ENCODE measurements at regions not wholly inside any gene's neighbourhood (a gene's known extent, or its start where the extent isn't known, plus 50 kb on each side); places are given as distances from the start of the nearest gene placed in this dataset.

GRCh38 chr13:40221131-40221459 is 445.3 kb downstream of the FOXO1 start:
- Mint-ChIP-seq H3K27ac (ENCODE audit: unreplicated experiment) (no peak overlapping the region), H3K4me3 (ENCODE audit: low read depth, unreplicated experiment) (no peak overlapping the region), H3K27me3 (ENCODE audit: unreplicated experiment) (no peaks in the 10 kb centered on the region), H3K36me3 (ENCODE audit: insufficient read depth, unreplicated experiment) (no peaks in the 10 kb centered on the region), H3K9me3 (ENCODE audit: low read depth, unreplicated experiment) (no peaks in the 10 kb centered on the region), H3K4me1 (ENCODE audit: low read depth, unreplicated experiment) (no peaks in the 10 kb centered on the region)
- intact Hi-C loops (cut with micrococcal nuclease; ENCODE audit: unreplicated experiment), result no loop called here
- CTCF ChIA-PET, result interaction anchor here (0.6 kb wide), 1 partner anchor 411 kb away, joined by 3 read pairs; no protein-coding TSS in a partner anchor
- no peak for TF ChIP-seq CTCF (IDR thresholded peaks at IDR 0.05; ENCODE audit: unreplicated experiment)
- no peak for DNase-seq
- no TSS peak for BruUV-seq (replicated peaks)

- TF ChIP-seq CTCF (IDR thresholded peaks at IDR 0.05; ENCODE audit: unreplicated experiment), result no peak
- H3K27ac Mint-ChIP-seq (ENCODE audit: unreplicated experiment), result no peak overlapping the region
- no peaks in the 10 kb centered on the region for H3K27me3 Mint-ChIP-seq (ENCODE audit: unreplicated experiment)
- no peak overlapping the region for H3K4me3 Mint-ChIP-seq (ENCODE audit: low read depth, unreplicated experiment)
- H3K9me3 Mint-ChIP-seq (ENCODE audit: low read depth, unreplicated experiment), result no peaks in the 10 kb centered on the region
- DNase-seq, result no peak
- intact Hi-C loops (cut with micrococcal nuclease; ENCODE audit: unreplicated experiment), result no loop called here
- CTCF ChIA-PET, result interaction anchor here (0.6 kb wide), 1 partner anchor 411 kb away, joined by 3 read pairs; no protein-coding TSS in a partner anchor
- H3K4me1 Mint-ChIP-seq (ENCODE audit: low read depth, unreplicated experiment), result no peaks in the 10 kb centered on the region
- no peaks in the 10 kb centered on the region for H3K36me3 Mint-ChIP-seq (ENCODE audit: insufficient read depth, unreplicated experiment)
- BruUV-seq (replicated peaks), result no TSS peak
These were observed 444.8 kb downstream of the FOXO1 start for GRCh38 chr13:40221460-40222201.

GRCh38 chr13:40223585-40223984 is 442.9 kb downstream of the FOXO1 start:
- CTCF ChIA-PET, result no interaction called here
- H3K27ac Mint-ChIP-seq (ENCODE audit: unreplicated experiment), result no peak overlapping the region
- H3K4me3 Mint-ChIP-seq (ENCODE audit: low read depth, unreplicated experiment), result no peak overlapping the region
- intact Hi-C loops (cut with micrococcal nuclease; ENCODE audit: unreplicated experiment), result no loop called here
- TF ChIP-seq CTCF (IDR thresholded peaks at IDR 0.05; ENCODE audit: unreplicated experiment), result no peak
- no TSS peak for BruUV-seq (replicated peaks)
- no peaks in the 10 kb centered on the region for H3K4me1 Mint-ChIP-seq (ENCODE audit: low read depth, unreplicated experiment)
- no peaks in the 10 kb centered on the region for H3K9me3 Mint-ChIP-seq (ENCODE audit: low read depth, unreplicated experiment)
- no peaks in the 10 kb centered on the region for H3K36me3 Mint-ChIP-seq (ENCODE audit: insufficient read depth, unreplicated experiment)
- H3K27me3 Mint-ChIP-seq (ENCODE audit: unreplicated experiment), result no peaks in the 10 kb centered on the region
- DNase-seq, result no peak

- peaks cover 3% of the 10 kb centered on the region for H3K9me3 Mint-ChIP-seq (ENCODE audit: low read depth, unreplicated experiment)
- BruUV-seq (replicated peaks), result no TSS peak
- TF ChIP-seq CTCF (IDR thresholded peaks at IDR 0.05; ENCODE audit: unreplicated experiment), result no peak
- no peaks in the 10 kb centered on the region for H3K36me3 Mint-ChIP-seq (ENCODE audit: insufficient read depth, unreplicated experiment)
- H3K27ac Mint-ChIP-seq (ENCODE audit: unreplicated experiment), result no peak overlapping the region
- intact Hi-C loops (cut with micrococcal nuclease; ENCODE audit: unreplicated experiment), result no loop called here
- no peak for DNase-seq
- H3K4me3 Mint-ChIP-seq (ENCODE audit: low read depth, unreplicated experiment), result no peak overlapping the region
- H3K27me3 Mint-ChIP-seq (ENCODE audit: unreplicated experiment), result no peaks in the 10 kb centered on the region
- no peaks in the 10 kb centered on the region for H3K4me1 Mint-ChIP-seq (ENCODE audit: low read depth, unreplicated experiment)
- CTCF ChIA-PET, result no interaction called here
These were observed 437.9 kb downstream of the FOXO1 start for GRCh38 chr13:40228496-40228895.

Measured in Calu3 (cell line).